Activated T-cell treated with anti-CD3 and anti-CD28 coated beads, Interleukin-2, amount 50 U/mL, for 4 hours (primary cell): ENCODE measurements at regions not wholly inside any gene's neighbourhood (a gene's known extent, or its start where the extent isn't known, plus 50 kb on each side); places are given as distances from the start of the nearest gene placed in this dataset.

Experiments
- ATAC-seq, 2 donors: fragments of 200-7000 bp; cut with Tn5 transposase; one replicate each; pipeline ENCODE4 v1.10.0; 2021
- DNase-seq: peaks from one replicate; pipeline ENCODE4 v3.0.0-alpha.2; 2020
- H3K27me3 Mint-ChIP-seq: one replicate; pipeline ENCODE4 v1.8.0; 2021; ENCODE audit warnings: low read depth, mixed read lengths
- H3K36me3 Mint-ChIP-seq: one replicate; pipeline ENCODE4 v1.8.0; 2022; ENCODE audit warnings: mixed read lengths; ENCODE audit not compliant: insufficient read depth
- H3K4me1 Mint-ChIP-seq: one replicate; pipeline ENCODE4 v1.8.0; 2021; ENCODE audit warnings: low read depth, mixed read lengths
- H3K4me3 Mint-ChIP-seq: one replicate; pipeline ENCODE4 v1.8.0; 2021; ENCODE audit warnings: mild to moderate bottlenecking, moderate library complexity, mixed read lengths
- H3K9me3 Mint-ChIP-seq: one replicate; pipeline ENCODE4 v1.8.0; 2021; ENCODE audit warnings: mixed read lengths

DNA sequence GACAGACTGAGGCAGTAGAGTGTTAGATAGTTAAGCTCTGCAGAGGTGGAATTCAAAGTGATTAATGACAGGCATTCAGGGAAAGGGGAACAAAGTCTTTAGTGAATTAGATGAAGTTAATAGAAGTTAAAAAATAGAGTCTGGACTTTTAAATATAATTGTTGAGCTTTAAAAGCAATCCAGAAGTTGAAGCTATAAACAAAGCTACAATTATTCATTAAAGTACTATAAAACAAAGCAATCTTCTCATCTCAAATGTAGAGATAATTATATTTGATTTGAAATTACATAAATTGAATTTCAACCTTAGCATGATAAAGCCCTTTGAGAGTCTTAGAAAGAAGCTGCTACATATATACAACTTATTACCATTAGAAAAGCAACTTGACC lies 710.6 kb downstream of the MRPL39 start:
- Mint-ChIP-seq H3K27me3 (no peaks in the 10 kb centered on the region), H3K4me1 (no peaks in the 10 kb centered on the region), H3K36me3 (no peaks in the 10 kb centered on the region), H3K9me3 (no peaks in the 10 kb centered on the region), H3K4me3 (no peak overlapping the region)
- DNase-seq, result no peak
- ATAC-seq, result no peak

DNA sequence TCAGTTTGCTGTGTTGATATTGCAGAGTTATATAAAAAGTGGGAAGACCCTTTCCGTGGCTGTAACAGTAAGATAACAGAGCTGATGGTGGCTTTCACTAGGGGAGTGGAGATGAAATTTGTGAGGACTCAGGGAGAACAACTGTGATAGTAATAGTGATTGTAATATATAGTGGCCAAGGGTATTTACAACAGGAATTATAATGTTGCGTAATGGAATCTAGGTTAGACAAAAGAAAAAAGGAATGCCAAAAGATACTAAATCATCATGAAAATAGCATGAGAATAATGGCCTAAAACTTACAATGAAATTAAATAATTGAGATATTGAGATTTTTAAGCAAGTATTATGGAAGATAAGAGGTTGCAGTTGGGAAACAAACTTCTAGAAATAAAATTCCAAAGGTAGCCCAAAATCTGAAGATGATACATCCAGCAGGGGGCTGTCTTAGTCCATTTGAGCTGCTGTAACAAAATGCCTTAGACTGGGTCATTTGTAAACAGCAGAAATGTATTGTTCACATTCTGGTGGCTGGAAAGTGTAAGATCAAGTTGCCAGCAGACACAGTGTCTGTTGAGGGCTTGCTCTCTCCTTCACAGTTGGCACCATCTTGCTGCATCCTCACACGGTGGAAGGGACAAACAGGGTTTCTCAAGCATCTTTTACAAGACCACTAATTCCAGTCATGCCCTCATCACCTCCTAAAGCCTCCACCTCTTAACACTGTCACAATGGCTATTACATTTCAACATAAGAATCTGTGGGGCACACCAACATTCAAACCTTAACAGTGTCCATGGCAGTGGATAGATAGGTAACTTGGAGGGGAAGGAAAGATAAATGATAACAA lies 711.2 kb downstream of the MRPL39 start:
- H3K36me3 Mint-ChIP-seq, result no peaks in the 10 kb centered on the region
- no peaks in the 10 kb centered on the region for H3K27me3 Mint-ChIP-seq
- no peaks in the 10 kb centered on the region for H3K9me3 Mint-ChIP-seq
- peak in 1 of 2 donors; percentile 18 for ATAC-seq
- no peak overlapping the region for H3K4me3 Mint-ChIP-seq
- no peaks in the 10 kb centered on the region for H3K4me1 Mint-ChIP-seq
- no peak for DNase-seq

DNA sequence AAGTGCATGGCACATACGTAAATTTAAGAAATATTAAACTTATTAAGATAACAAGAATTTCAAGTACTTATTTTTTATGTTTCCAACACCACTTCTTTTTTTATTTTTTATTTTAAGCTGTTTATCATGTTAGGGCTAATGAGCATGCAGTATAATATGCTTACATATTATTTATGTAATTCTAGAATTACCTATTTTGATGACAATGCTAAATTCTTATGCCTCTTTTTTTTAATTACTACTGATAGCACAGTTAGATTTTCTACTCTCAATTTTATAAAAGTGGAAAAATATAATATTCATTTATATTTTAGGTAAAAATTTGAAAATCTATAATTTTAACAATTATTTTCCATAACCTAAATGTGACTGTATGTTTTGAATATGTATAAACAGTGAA lies 713.0 kb downstream of the MRPL39 start:
- H3K36me3 Mint-ChIP-seq, result no peaks in the 10 kb centered on the region
- H3K27me3 Mint-ChIP-seq, result no peaks in the 10 kb centered on the region
- no peaks in the 10 kb centered on the region for H3K4me1 Mint-ChIP-seq
- no peak for DNase-seq
- H3K9me3 Mint-ChIP-seq, result no peaks in the 10 kb centered on the region
- H3K4me3 Mint-ChIP-seq, result no peak overlapping the region
- ATAC-seq, result no peak

DNA sequence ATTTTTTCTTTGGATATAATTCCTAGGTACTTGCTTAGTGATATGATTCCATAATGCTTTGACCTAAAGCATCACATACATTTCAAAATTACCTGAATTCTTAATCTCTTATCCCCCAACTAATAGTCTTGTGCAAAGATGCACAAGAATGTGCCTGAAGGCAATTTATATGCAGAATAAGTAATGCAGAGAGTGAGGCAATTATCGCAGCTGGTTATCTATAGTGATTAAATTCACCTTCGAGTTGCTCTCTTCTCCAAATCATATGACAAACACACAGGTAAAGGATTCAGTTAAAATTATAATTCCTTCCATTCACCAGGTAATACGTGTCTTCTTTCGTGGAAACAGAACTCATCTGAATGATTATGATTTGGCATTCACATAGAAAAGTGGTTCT lies 717.3 kb downstream of the MRPL39 start:
- Mint-ChIP-seq H3K4me1 (no peaks in the 10 kb centered on the region), H3K27me3 (no peaks in the 10 kb centered on the region), H3K4me3 (no peak overlapping the region), H3K9me3 (peaks cover 2% of the 10 kb centered on the region), H3K36me3 (no peaks in the 10 kb centered on the region)
- DNase-seq (no peak), ATAC-seq (no peak)

DNA sequence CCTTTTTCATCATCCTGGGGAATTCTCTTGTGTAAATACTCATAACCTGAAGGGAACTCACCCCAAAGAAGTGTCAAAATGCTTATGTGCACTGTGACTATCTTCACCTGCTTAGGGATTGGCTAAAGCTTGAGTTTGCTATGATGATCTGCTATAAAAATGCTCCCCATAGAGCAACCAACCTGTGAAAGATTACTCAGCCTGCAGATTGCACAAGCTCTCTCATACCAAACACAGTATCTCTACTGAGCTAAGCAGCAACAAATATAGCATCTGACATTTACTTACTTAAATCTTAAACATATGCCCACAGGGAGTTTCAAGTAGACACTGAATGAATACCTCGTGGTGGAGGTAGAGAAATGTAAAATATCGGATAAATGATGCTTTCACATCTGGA lies 725.8 kb downstream of the MRPL39 start:
- Mint-ChIP-seq H3K36me3 (no peaks in the 10 kb centered on the region), H3K4me3 (no peak overlapping the region), H3K27me3 (no peaks in the 10 kb centered on the region), H3K9me3 (peaks cover 13% of the 10 kb centered on the region), H3K4me1 (no peaks in the 10 kb centered on the region)
- ATAC-seq (no peak), DNase-seq (no peak)

DNA sequence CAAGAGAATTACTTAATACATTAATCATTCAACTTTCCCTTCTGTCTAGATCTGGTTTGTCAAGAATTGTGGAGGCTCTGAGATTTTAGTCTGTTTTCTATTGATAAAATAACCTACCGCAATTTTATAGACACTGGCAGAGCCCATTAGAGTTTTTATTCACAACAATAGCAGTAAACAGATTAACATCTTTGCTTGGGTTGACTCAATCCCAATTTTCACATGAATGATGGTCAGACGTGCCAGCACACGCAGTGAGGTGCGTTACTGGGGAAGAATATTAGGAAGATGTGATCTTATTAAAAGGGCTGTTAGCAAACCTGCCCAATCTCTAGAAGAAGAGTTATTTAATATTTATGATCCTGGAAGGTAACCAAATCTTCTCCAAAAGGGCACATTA lies 736.6 kb downstream of the MRPL39 start:
- H3K4me3 Mint-ChIP-seq, result no peak overlapping the region
- H3K9me3 Mint-ChIP-seq, result peaks cover 7% of the 10 kb centered on the region
- DNase-seq, result no peak
- H3K27me3 Mint-ChIP-seq, result no peaks in the 10 kb centered on the region
- ATAC-seq, result no peak
- H3K36me3 Mint-ChIP-seq, result no peaks in the 10 kb centered on the region
- H3K4me1 Mint-ChIP-seq, result no peaks in the 10 kb centered on the region

DNA sequence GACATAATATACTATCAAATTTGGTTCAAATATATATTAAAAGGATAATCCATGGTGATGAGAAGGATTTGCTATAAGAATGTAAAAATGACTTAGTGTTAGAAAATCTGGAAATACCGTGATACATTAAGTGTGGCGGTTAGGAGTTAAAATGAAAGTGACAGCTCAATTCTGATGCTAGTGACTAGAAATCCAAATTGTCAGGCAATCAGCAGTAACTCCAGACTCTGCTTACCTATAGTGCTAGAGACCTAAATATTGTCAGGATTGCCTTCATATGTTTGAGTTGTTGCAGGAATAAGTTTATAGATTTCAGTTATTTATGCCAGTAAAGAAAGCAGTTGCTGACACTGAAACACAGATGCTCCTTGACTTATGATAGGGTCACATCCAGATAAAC lies 737.4 kb downstream of the MRPL39 start:
- Mint-ChIP-seq H3K27me3 (no peaks in the 10 kb centered on the region), H3K4me1 (no peaks in the 10 kb centered on the region), H3K4me3 (no peak overlapping the region), H3K9me3 (peaks cover 7% of the 10 kb centered on the region), H3K36me3 (no peaks in the 10 kb centered on the region)
- DNase-seq, result no peak
- no peak for ATAC-seq

DNA sequence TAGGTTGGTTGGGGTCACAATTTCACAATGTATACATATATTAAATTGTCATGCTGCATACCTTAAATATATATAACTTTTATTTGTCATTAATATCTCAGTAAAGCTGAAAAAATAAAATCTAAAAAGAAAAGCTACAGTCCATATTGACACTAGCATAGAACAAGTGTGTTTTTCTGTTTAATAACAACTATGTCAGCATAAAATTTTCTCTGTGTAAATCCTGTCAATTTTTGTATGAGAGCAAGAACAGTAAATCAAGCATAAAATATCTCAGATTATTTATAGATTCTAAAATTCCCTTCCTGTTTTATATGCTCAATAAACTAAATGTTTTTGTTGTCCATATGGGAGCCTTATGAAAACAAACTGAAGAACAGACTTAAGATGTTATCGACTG lies 739.2 kb downstream of the MRPL39 start:
- DNase-seq (no peak), ATAC-seq (no peak)
- no peaks in the 10 kb centered on the region for H3K27me3 Mint-ChIP-seq
- H3K4me1 Mint-ChIP-seq, result no peaks in the 10 kb centered on the region
- H3K36me3 Mint-ChIP-seq, result no peaks in the 10 kb centered on the region
- no peak overlapping the region for H3K4me3 Mint-ChIP-seq
- peaks cover 4% of the 10 kb centered on the region for H3K9me3 Mint-ChIP-seq

DNA sequence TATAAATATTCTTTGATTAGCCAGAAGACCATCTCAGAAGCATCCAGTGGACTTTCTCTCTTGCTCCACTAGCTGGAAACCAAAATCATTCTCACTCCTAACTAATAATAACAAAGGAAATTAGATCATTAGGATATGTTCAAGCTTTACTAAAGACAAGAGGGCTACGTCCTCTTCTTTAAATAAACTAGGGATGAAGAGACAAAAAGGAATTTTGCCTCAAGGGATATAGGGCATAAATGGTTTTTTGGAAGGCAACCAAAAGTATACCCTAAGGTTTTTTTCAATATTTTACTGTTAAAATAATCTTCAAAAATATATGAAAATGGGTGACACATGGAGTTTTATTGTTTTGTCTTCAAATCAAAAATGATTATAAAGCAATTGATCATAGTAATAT lies 745.8 kb downstream of the MRPL39 start:
- DNase-seq, result no peak
- no peaks in the 10 kb centered on the region for H3K36me3 Mint-ChIP-seq

DNA sequence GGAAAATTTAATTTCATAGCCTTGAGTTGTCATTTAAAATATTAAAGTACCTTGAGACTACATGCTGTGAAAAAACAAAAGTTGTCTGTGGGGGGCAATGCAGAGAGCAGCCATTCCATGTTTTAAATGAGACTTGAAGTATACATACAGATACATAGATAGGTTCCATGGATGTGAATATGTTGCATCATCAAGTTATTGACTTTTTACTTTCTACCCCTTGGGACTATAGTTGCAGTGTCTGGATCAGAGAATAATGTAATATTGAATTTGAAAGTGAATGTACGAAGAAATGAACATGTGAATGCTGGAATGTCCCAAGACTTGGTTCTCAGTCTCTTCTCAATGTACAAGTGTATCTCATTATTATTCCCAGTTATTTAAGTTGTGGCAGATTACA lies 751.0 kb downstream of the MRPL39 start:
- DNase-seq, result no peak
- Mint-ChIP-seq H3K9me3 (no peaks in the 10 kb centered on the region), H3K4me3 (no peak overlapping the region), H3K4me1 (no peaks in the 10 kb centered on the region), H3K36me3 (no peaks in the 10 kb centered on the region), H3K27me3 (no peaks in the 10 kb centered on the region)
- no peak for ATAC-seq

More for the DNA sequence above, 745.8 kb downstream of the MRPL39 start:
- Mint-ChIP-seq H3K27me3 (no peaks in the 10 kb centered on the region), H3K9me3 (no peaks in the 10 kb centered on the region), H3K4me3 (no peak overlapping the region), H3K4me1 (no peaks in the 10 kb centered on the region)
- ATAC-seq, result no peak

DNA sequence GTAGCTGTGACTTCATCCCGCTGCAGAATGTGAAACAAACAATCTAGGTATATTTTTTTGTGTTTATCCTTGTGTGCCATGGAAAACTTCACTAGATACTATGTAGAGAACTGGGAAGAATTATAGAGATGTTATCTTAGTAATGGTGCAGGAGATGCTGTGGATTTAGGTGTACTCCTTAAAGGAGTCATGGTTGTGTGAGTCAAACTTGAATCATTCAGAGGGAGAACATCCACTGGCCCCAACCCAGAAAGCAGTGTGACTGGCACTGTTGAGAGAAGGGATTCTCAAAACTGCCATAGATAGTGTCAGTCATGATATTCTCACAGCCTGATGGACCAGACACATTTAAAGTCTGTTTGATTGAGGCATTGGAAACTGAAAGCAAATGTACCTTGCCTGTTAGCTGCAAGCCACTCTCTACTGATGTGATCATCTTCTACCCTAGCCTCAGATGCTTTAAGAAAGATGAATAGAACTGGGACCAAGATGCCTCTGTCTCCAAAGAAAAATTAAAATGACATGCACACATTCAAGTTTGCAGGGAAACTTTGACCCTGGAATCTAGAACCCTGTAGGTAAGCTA lies 754.6 kb downstream of the MRPL39 start:
- no peaks in the 10 kb centered on the region for H3K27me3 Mint-ChIP-seq
- no peak for DNase-seq
- no peaks in the 10 kb centered on the region for H3K36me3 Mint-ChIP-seq
- H3K4me3 Mint-ChIP-seq, result no peak overlapping the region
- no peaks in the 10 kb centered on the region for H3K4me1 Mint-ChIP-seq
- ATAC-seq, result no peak
- H3K9me3 Mint-ChIP-seq, result no peaks in the 10 kb centered on the region

DNA sequence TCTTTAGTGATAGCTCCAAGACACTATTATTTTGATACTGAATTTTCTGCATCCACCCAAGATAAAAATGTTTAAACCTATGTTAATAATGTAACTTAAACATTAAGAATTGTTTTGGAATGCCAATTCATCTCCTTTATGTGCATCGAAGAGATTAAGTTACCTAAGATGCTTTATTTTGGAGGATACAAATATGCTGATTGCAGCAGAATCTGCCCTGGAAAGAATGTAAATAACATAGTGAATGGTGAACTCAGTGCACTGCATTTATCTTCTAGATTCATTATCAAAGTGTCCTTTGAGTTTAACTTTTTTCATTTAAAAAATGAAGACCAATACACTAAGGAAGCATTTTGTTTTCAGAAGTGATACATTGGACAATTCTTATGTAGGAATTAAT lies 757.2 kb downstream of the MRPL39 start:
- Mint-ChIP-seq H3K4me1 (no peaks in the 10 kb centered on the region), H3K4me3 (no peak overlapping the region), H3K36me3 (no peaks in the 10 kb centered on the region), H3K9me3 (no peaks in the 10 kb centered on the region), H3K27me3 (no peaks in the 10 kb centered on the region)
- no peak for DNase-seq
- ATAC-seq, result no peak

DNA sequence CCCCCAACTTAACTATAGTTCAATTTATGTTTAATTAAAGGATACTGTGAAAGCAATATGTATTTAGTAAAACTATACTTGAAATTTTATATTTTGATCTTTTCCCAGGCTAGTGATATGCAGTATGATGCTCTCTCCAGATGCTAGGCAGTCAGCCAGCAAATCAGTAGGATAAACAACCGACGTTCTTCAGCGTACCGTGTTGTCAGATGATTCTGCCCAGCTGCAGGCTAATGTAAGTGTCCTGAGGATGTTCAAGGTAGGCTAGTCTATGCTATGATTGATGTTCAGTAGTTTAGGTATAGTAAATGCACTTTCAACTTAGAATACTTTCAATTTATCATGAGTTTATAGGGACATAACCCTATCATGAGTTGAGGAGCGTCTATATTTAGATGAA lies 762.6 kb downstream of the MRPL39 start:
- ATAC-seq (no peak), DNase-seq (no peak)
- Mint-ChIP-seq H3K4me1 (no peaks in the 10 kb centered on the region), H3K9me3 (peaks cover 8% of the 10 kb centered on the region), H3K36me3 (no peaks in the 10 kb centered on the region), H3K27me3 (no peaks in the 10 kb centered on the region), H3K4me3 (no peak overlapping the region)

DNA sequence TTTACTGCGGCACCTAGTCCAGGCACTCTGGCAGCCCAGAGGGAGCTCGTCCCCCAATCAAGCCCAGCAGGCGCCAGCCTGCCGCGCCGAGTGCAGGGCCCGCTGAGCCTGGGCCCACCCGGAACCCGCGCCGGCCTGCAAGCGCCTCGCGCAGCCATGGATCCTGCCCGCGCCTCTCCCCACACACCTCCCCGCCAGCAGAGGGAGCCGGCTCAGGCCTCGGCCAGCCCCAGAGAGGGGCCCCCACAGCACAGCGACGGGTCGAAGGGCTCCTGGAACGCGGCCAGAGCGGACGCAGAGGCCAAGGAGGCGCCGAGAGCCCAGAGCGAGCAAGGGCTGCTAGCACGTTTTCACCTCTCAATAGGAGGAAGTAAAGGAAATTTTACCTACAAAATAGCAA lies 767.0 kb downstream of the MRPL39 start:
- no peak overlapping the region for H3K4me3 Mint-ChIP-seq
- no peaks in the 10 kb centered on the region for H3K36me3 Mint-ChIP-seq
- H3K9me3 Mint-ChIP-seq, result peaks cover 12% of the 10 kb centered on the region
- H3K4me1 Mint-ChIP-seq, result no peaks in the 10 kb centered on the region
- ATAC-seq (no peak), DNase-seq (no peak)
- no peaks in the 10 kb centered on the region for H3K27me3 Mint-ChIP-seq

DNA sequence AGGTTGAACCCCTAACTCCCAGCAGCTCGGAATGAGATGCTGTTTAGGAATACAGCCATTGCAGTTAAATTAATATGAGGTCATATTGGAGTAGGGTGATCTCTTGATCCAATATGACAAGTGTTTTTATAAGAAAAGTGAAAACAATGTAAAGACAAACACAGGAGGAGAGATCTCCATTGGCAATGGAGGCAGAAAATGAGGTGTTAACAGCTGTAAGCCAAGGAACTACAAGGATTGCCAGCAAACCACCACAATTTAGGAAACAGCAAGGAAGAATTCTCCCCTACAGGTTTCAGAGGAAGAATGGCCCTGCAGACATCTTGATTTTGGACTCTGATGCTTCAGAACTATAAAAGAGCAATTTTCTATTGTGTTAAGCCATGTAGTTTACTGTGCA lies 774.3 kb downstream of the MRPL39 start:
- Mint-ChIP-seq H3K36me3 (no peaks in the 10 kb centered on the region), H3K27me3 (no peaks in the 10 kb centered on the region), H3K4me3 (no peak overlapping the region), H3K9me3 (no peaks in the 10 kb centered on the region), H3K4me1 (no peaks in the 10 kb centered on the region)
- no peak for ATAC-seq
- DNase-seq, result no peak
